Ammon's horn (tissue), 1 donor: ENCODE measurements at regions not wholly inside any gene's neighbourhood (a gene's known extent, or its start where the extent isn't known, plus 50 kb on each side); places are given as distances from the start of the nearest gene placed in this dataset.
A peak's percentile ranks its signal among the peaks of the same experiment; 100 is the strongest.

Experiments
- DNase-seq: peaks from one replicate; pipeline ENCODE4 v3.0.0-alpha.2; 2016; ENCODE audit warnings: low spot score

GRCh38 chr5:73339051-73339575 is 109.5 kb downstream of the FOXD1 start:
- DNase-seq: no peak

GRCh38 chr5:73338256-73339050 is 110.1 kb downstream of the FOXD1 start:
- no peak for DNase-seq

- DNase-seq: no peak
Measured at GRCh38 chr5:73337586-73338255, 110.9 kb downstream of the FOXD1 start.

- no peak for DNase-seq
Measured at GRCh38 chr5:73336366-73336765, 112.2 kb downstream of the FOXD1 start.

- DNase-seq: no peak
Measured at GRCh38 chr5:73333944-73334703, 114.5 kb downstream of the FOXD1 start.

- no peak for DNase-seq
Measured at GRCh38 chr5:73330613-73331012, 118.0 kb downstream of the FOXD1 start.

- DNase-seq: peak; percentile 10
Measured at GRCh38 chr5:73328640-73329039, 119.9 kb downstream of the FOXD1 start.

GRCh38 chr5:73327908-73328455 is 120.6 kb downstream of the FOXD1 start:
- DNase-seq: no peak

GRCh38 chr5:73325546-73325945 is 123.0 kb downstream of the FOXD1 start:
- DNase-seq: no peak

- DNase-seq: no peak
Measured at GRCh38 chr5:73323466-73323865, 125.1 kb downstream of the FOXD1 start.

- DNase-seq: no peak
Measured at GRCh38 chr5:73322437-73323076, 126.0 kb downstream of the FOXD1 start.

GRCh38 chr5:73321757-73322436 is 126.7 kb downstream of the FOXD1 start:
- DNase-seq: no peak

GRCh38 chr5:73319036-73319435 is 129.5 kb downstream of the FOXD1 start:
- DNase-seq: no peak

GRCh38 chr5:73318308-73318719 is 130.3 kb downstream of the FOXD1 start:
- no peak for DNase-seq

GRCh38 chr5:73317523-73317922 is 131.1 kb downstream of the FOXD1 start:
- DNase-seq: no peak

GRCh38 chr5:73314395-73315257 is 134.0 kb downstream of the FOXD1 start:
- no peak for DNase-seq

GRCh38 chr5:73312872-73313510 is 135.6 kb downstream of the FOXD1 start:
- DNase-seq: no peak

- DNase-seq: no peak
Measured at GRCh38 chr5:73312146-73312871, 136.3 kb downstream of the FOXD1 start.
